GM12864 (cell line): ENCODE measurements at regions not wholly inside any gene's neighbourhood (a gene's known extent, or its start where the extent isn't known, plus 50 kb on each side); places are given as distances from the start of the nearest gene placed in this dataset.

ENCODE experiments used
- DNase-seq: peaks from one replicate; pipeline ENCODE4 v3.0.0-alpha.2; 2011; ENCODE audit warnings: low read depth
- H3K4me3 ChIP-seq: 2 replicates; pipeline ENCODE4 v1.5.1; 2011; ENCODE audit warnings: mild to moderate bottlenecking, low read depth, low read length, control low read depth
- CTCF ChIP-seq: IDR thresholded peaks from 2 replicates; pipeline ENCODE4 v1.5.1; 2011; ENCODE audit warnings: low read depth, mild to moderate bottlenecking, moderate library complexity, low read length, control low read depth, inconsistent platforms; ENCODE audit errors: missing control alignments

GRCh38 chr12:107552263-107552662 is 133.3 kb upstream of the PWP1 start:
- no peak overlapping the region for H3K4me3 ChIP-seq
- TF ChIP-seq CTCF, result no peak
- no peak for DNase-seq

- H3K4me3 ChIP-seq, result no peak overlapping the region
- DNase-seq, result no peak
- TF ChIP-seq CTCF, result no peak
Observed at GRCh38 chr12:107553211-107553765, 132.3 kb upstream of the PWP1 start.

- TF ChIP-seq CTCF, result no peak
- no peak overlapping the region for H3K4me3 ChIP-seq
- DNase-seq, result no peak
Observed at GRCh38 chr12:107554941-107555340, 130.7 kb upstream of the PWP1 start.

GRCh38 chr12:107557026-107557425 is 128.6 kb upstream of the PWP1 start:
- TF ChIP-seq CTCF, result no peak
- DNase-seq, result no peak
- H3K4me3 ChIP-seq, result no peak overlapping the region

- H3K4me3 ChIP-seq, result no peak overlapping the region
- TF ChIP-seq CTCF, result no peak
- DNase-seq, result no peak
Observed at GRCh38 chr12:107557589-107558100, 128.0 kb upstream of the PWP1 start.

- no peak for DNase-seq
- no peak overlapping the region for H3K4me3 ChIP-seq
- TF ChIP-seq CTCF, result no peak
Observed at GRCh38 chr12:107558141-107558815, 127.3 kb upstream of the PWP1 start.

GRCh38 chr12:107558816-107559382 is 126.7 kb upstream of the PWP1 start:
- TF ChIP-seq CTCF, result no peak
- H3K4me3 ChIP-seq, result no peak overlapping the region
- DNase-seq, result no peak
